ENCODE measurements at regions not wholly inside any gene's neighbourhood (a gene's known extent, or its start where the extent isn't known, plus 50 kb on each side); places are given as distances from the start of the nearest gene placed in this dataset.

DNA sequence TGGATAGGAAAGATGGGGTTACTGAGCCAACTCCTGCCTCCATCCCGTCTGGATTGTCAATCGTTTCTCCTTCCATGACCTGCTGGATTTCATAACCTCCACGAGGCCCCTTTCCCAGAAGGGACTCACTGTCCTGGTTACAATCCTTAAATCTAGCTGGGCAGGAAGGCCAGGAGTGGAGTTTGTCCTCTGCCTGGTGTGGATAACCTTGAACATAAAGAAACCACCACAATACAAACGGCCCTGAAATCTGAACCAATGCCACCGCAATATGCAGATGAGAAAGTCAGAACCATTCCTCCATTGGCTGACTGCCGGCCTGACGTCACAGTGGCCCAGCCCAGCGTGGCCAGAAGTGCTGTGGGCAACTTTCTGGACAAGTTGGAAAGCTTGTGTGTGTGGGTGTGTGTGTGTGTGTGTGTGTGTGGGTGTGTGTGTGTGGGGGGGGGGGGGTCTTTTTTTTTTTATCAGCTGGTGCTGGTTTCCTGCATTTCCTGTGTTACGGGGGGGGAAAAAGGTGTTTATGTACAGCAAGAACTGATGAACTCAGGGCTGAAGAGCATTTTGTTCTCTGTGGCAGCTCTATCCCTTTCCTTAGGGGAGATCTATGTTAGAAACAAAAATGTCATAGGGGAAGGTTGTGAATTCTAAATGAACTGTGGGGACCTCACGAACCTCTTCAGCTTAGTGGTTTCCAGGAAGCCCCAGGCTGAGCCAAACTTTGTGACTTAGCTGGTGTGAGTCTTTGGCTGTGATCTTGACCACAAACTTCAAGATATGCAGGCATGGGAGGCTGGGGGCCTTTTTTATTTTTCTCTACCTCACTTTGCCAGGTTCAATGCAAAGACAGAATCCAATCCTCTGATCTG, 81.6 kb upstream of the MED13L start:
- H3K27me3 Mint-ChIP-seq: no peaks in the 10 kb centered on the region
- H3K36me3 Mint-ChIP-seq (ENCODE audit: low read depth): no peaks in the 10 kb centered on the region
- peak overlapping the region; percentile 76 for H3K27ac Mint-ChIP-seq
- TF ChIP-seq, protein P1, sequence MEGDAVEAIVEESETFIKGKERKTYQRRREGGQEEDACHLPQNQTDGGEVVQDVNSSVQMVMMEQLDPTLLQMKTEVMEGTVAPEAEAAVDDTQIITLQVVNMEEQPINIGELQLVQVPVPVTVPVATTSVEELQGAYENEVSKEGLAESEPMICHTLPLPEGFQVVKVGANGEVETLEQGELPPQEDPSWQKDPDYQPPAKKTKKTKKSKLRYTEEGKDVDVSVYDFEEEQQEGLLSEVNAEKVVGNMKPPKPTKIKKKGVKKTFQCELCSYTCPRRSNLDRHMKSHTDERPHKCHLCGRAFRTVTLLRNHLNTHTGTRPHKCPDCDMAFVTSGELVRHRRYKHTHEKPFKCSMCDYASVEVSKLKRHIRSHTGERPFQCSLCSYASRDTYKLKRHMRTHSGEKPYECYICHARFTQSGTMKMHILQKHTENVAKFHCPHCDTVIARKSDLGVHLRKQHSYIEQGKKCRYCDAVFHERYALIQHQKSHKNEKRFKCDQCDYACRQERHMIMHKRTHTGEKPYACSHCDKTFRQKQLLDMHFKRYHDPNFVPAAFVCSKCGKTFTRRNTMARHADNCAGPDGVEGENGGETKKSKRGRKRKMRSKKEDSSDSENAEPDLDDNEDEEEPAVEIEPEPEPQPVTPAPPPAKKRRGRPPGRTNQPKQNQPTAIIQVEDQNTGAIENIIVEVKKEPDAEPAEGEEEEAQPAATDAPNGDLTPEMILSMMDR (IDR thresholded peaks at IDR 0.05): no peak
- POLR2A ChIA-PET: interaction anchor here (0.5 to 2.2 kb wide), 5 partner anchors 23 to 200 kb away, joined by 3 to 7 read pairs (median 3); partner anchors contain the start of gene MAP1LC3B2
- intact Hi-C loops (cut with micrococcal nuclease): loop anchor here (1.0 kb wide), 2 partner anchors 19 to 23 kb away; no protein-coding TSS in a partner anchor
- CTCF ChIA-PET: interaction anchor here (0.9 kb wide), 1 partner anchor 22 kb away, joined by 4 read pairs; no protein-coding TSS in a partner anchor
- H3K4me1 Mint-ChIP-seq: peaks cover 27% of the 10 kb centered on the region
- H3K4me3 Mint-ChIP-seq: peak overlapping the region; percentile 65
- peak; percentile 64 for DNase-seq
- peak; percentile 96 for ATAC-seq (ENCODE audit: low read depth)
- H3K9me3 Mint-ChIP-seq: no peaks in the 10 kb centered on the region

- intact Hi-C loops (cut with micrococcal nuclease): no loop called here
- no peak for ATAC-seq (ENCODE audit: low read depth)
- TF ChIP-seq, protein P1 (IDR thresholded peaks at IDR 0.05): no peak
- H3K4me3 Mint-ChIP-seq: peak overlapping the region; percentile 51
- CTCF ChIA-PET: no interaction called here
- no peaks in the 10 kb centered on the region for H3K36me3 Mint-ChIP-seq (ENCODE audit: low read depth)
- H3K4me1 Mint-ChIP-seq: peaks cover 31% of the 10 kb centered on the region
- no peaks in the 10 kb centered on the region for H3K27me3 Mint-ChIP-seq
- H3K9me3 Mint-ChIP-seq: no peaks in the 10 kb centered on the region
- DNase-seq: no peak
- H3K27ac Mint-ChIP-seq: peak overlapping the region; percentile 37
- POLR2A ChIA-PET: no interaction called here
Observed at GRCh38 chr12:116360579-116361413, 83.3 kb upstream of the MED13L start.

DNA sequence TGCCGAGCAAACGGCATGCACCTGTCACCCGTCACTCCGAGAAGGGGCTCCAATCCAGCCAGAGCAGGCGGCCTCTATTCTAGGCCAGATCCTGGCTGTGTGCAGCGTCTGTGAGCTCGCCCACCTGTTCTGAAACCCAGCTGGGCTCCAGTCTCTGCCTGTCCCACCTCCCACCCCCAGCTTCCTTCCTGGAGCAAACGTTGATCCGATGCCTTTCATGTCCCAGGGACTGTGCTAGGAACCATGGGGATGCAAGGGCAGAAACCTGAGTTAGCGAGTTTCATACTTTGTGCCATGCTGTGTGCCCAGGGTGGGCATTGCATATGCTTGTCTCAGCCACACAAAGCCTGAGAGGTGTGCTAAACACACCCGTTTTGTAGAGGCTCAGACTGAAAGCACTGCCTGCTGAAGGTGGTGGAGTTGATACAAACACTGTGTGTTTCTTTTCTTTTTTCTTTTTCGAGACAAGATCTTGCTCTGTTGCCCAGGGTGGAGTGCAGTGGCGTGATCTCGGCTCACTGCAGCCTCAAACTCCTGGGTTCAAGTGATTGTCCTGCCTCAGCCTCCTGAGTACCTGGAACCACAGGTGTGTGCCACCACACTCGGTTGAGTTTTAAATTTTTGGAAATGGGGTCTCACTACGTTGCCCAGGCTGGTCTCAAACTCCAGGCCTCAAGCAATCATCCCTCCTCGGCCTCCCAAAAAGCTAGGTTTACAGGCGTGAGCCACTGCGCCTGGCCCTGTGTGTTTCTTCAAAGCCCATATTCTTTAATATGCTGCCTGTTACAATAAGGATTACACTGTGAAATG, 84.1 kb upstream of the MED13L start:
- TF ChIP-seq, protein P1 (IDR thresholded peaks at IDR 0.05): no peak
- no peak for ATAC-seq (ENCODE audit: low read depth)
- intact Hi-C loops (cut with micrococcal nuclease): no loop called here
- Mint-ChIP-seq H3K36me3 (ENCODE audit: low read depth) (no peaks in the 10 kb centered on the region), H3K27me3 (no peaks in the 10 kb centered on the region), H3K4me3 (no peak overlapping the region), H3K4me1 (peaks cover 31% of the 10 kb centered on the region), H3K9me3 (no peaks in the 10 kb centered on the region), H3K27ac (no peak overlapping the region)
- DNase-seq: no peak
- ChIA-PET POLR2A (interaction anchor here (0.6 kb wide), 1 partner anchor 44 kb away, joined by 15 read pairs; no protein-coding TSS in a partner anchor), CTCF (no interaction called here)

DNA sequence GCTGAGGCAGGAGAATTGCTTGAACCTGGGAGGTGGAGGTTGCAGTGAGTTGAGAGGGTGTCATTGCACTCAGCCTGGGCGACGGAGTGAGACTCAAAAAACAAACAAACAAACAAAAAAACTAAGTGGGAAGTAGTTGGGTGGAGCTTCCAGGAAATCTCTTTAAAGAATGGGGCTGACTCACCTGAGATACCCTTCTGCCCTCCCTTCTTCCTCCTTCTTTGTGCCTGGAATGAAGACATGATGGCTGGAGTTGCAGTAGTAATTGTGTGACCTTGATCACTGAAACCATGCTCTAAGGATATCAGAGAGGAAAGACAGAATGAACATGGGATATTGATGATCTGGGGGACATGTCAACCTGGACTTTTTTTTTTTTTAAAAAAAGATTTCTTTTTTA, 87.6 kb upstream of the MED13L start:
- H3K4me1 Mint-ChIP-seq: peaks cover 14% of the 10 kb centered on the region
- no peak for DNase-seq
- H3K36me3 Mint-ChIP-seq (ENCODE audit: low read depth): no peaks in the 10 kb centered on the region
- intact Hi-C loops (cut with micrococcal nuclease): no loop called here
- no peak overlapping the region for H3K27ac Mint-ChIP-seq
- TF ChIP-seq, protein P1 (IDR thresholded peaks at IDR 0.05): no peak
- H3K27me3 Mint-ChIP-seq: no peaks in the 10 kb centered on the region
- ChIA-PET CTCF (no interaction called here), POLR2A (no interaction called here)
- H3K9me3 Mint-ChIP-seq: no peaks in the 10 kb centered on the region
- ATAC-seq (ENCODE audit: low read depth): no peak
- no peak overlapping the region for H3K4me3 Mint-ChIP-seq

Data from activated B cell treated with CpG ODN at 0.5 μM for 24 hours (primary cell).